ENCODE measurements at regions not wholly inside any gene's neighbourhood (a gene's known extent, or its start where the extent isn't known, plus 50 kb on each side); places are given as distances from the start of the nearest gene placed in this dataset.
"Not testable (repeated sequence)": the region's sequence is repeated elsewhere in the genome, so short reads cannot be mapped to it uniquely, and the experiment has no call there.

GRCh38 chr14:26655128-26655527 is 57.3 kb upstream of the NOVA1 start:
- no peak for DNase-seq (ENCODE audit: low read depth)

GRCh38 chr14:26663506-26663905 is 65.7 kb upstream of the NOVA1 start:
- DNase-seq (ENCODE audit: low read depth) = no peak

GRCh38 chr14:26678732-26679420 is 81.0 kb upstream of the NOVA1 start:
- not testable (repeated sequence) for DNase-seq (ENCODE audit: low read depth)

GRCh38 chr14:26685401-26685800 is 87.6 kb upstream of the NOVA1 start:
- DNase-seq (ENCODE audit: low read depth) = no peak

- DNase-seq (ENCODE audit: low read depth) = no peak
Measured at GRCh38 chr14:26687301-26687837, 89.5 kb upstream of the NOVA1 start.

GRCh38 chr14:26694521-26694920 is 96.7 kb upstream of the NOVA1 start:
- DNase-seq (ENCODE audit: low read depth) = no peak

GRCh38 chr14:26702721-26703230 is 104.9 kb upstream of the NOVA1 start:
- DNase-seq (ENCODE audit: low read depth) = no peak

GRCh38 chr14:26703686-26704366 is 106.0 kb upstream of the NOVA1 start:
- no peak for DNase-seq (ENCODE audit: low read depth)

GRCh38 chr14:26707234-26707633 is 109.4 kb upstream of the NOVA1 start:
- no peak for DNase-seq (ENCODE audit: low read depth)

GRCh38 chr14:26709019-26709418 is 111.2 kb upstream of the NOVA1 start:
- no peak for DNase-seq (ENCODE audit: low read depth)

GRCh38 chr14:26719514-26719913 is 121.7 kb upstream of the NOVA1 start:
- DNase-seq (ENCODE audit: low read depth) = no peak

GRCh38 chr14:26722258-26722657 is 124.4 kb upstream of the NOVA1 start:
- DNase-seq (ENCODE audit: low read depth) = no peak

GRCh38 chr14:26729851-26730250 is 132.0 kb upstream of the NOVA1 start:
- DNase-seq (ENCODE audit: low read depth) = no peak

GRCh38 chr14:26730929-26731618 is 133.2 kb upstream of the NOVA1 start:
- DNase-seq (ENCODE audit: low read depth) = no peak

GRCh38 chr14:26735811-26736210 is 138.0 kb upstream of the NOVA1 start:
- DNase-seq (ENCODE audit: low read depth) = no peak

GRCh38 chr14:26738571-26738970 is 140.7 kb upstream of the NOVA1 start:
- no peak for DNase-seq (ENCODE audit: low read depth)

GRCh38 chr14:26741711-26742212 is 143.9 kb upstream of the NOVA1 start:
- no peak for DNase-seq (ENCODE audit: low read depth)

GRCh38 chr14:26743284-26743683 is 145.5 kb upstream of the NOVA1 start:
- DNase-seq (ENCODE audit: low read depth) = no peak

GRCh38 chr14:26744903-26745302 is 147.1 kb upstream of the NOVA1 start:
- no peak for DNase-seq (ENCODE audit: low read depth)

- DNase-seq (ENCODE audit: low read depth) = no peak
Measured at GRCh38 chr14:26761532-26761931, 163.7 kb upstream of the NOVA1 start.

GRCh38 chr14:26765301-26765700 is 167.5 kb upstream of the NOVA1 start:
- no peak for DNase-seq (ENCODE audit: low read depth)

- DNase-seq (ENCODE audit: low read depth) = no peak
Measured at GRCh38 chr14:26765768-26766520, 168.1 kb upstream of the NOVA1 start.
